ENCODE measurements at regions not wholly inside any gene's neighbourhood (a gene's known extent, or its start where the extent isn't known, plus 50 kb on each side); places are given as distances from the start of the nearest gene placed in this dataset.

- Histone ChIP-seq H3K27ac (no peak overlapping the region), H3K4me3 (no peak overlapping the region), H3K9me3 (no peaks in the 10 kb centered on the region), H3K4me1 (no peaks in the 10 kb centered on the region), H3K36me3 (no peaks in the 10 kb centered on the region), H3K27me3 (no peaks in the 10 kb centered on the region)
- no peak for TF ChIP-seq POLR2A (IDR thresholded peaks at IDR 0.05)
- TF ChIP-seq POLR2AphosphoS5 (IDR thresholded peaks at IDR 0.05; ENCODE audit: insufficient read depth in 1 of 2, low read depth in 1 of 2), result no peak
- no peak for TF ChIP-seq CTCF (IDR thresholded peaks at IDR 0.05)
- DNase-seq (ENCODE audit: extremely low spot score in 2 of 2), result no peak
- intact Hi-C loops (cut with DNase I), result no loop called here
These were observed 208.3 kb downstream of the RGS9 start for GRCh38 chr17:65345261-65346005.

- no peaks in the 10 kb centered on the region for H3K9me3 ChIP-seq
- H3K27me3 ChIP-seq, result no peaks in the 10 kb centered on the region
- TF ChIP-seq POLR2A (IDR thresholded peaks at IDR 0.05) (no peak), POLR2AphosphoS5 (IDR thresholded peaks at IDR 0.05; ENCODE audit: insufficient read depth in 1 of 2, low read depth in 1 of 2) (no peak), CTCF (IDR thresholded peaks at IDR 0.05) (no peak)
- no peak overlapping the region for H3K4me3 ChIP-seq
- no peak overlapping the region for H3K27ac ChIP-seq
- H3K4me1 ChIP-seq, result no peaks in the 10 kb centered on the region
- intact Hi-C loops (cut with DNase I), result no loop called here
- H3K36me3 ChIP-seq, result no peaks in the 10 kb centered on the region
- no peak for DNase-seq (ENCODE audit: extremely low spot score in 2 of 2)
These were observed 203.2 kb downstream of the RGS9 start for GRCh38 chr17:65340401-65340800.

GRCh38 chr17:65334406-65334805 lies 197.2 kb downstream of the RGS9 start:
- no peak overlapping the region for H3K4me3 ChIP-seq
- DNase-seq (ENCODE audit: extremely low spot score in 2 of 2), result no peak
- TF ChIP-seq POLR2A (IDR thresholded peaks at IDR 0.05) (no peak), CTCF (IDR thresholded peaks at IDR 0.05) (no peak), POLR2AphosphoS5 (IDR thresholded peaks at IDR 0.05; ENCODE audit: insufficient read depth in 1 of 2, low read depth in 1 of 2) (no peak)
- no peaks in the 10 kb centered on the region for H3K36me3 ChIP-seq
- intact Hi-C loops (cut with DNase I), result no loop called here
- no peaks in the 10 kb centered on the region for H3K9me3 ChIP-seq
- no peaks in the 10 kb centered on the region for H3K4me1 ChIP-seq
- H3K27ac ChIP-seq, result no peak overlapping the region
- no peaks in the 10 kb centered on the region for H3K27me3 ChIP-seq

GRCh38 chr17:65332779-65333178 lies 195.6 kb downstream of the RGS9 start:
- Histone ChIP-seq H3K27ac (no peak overlapping the region), H3K4me1 (no peaks in the 10 kb centered on the region), H3K27me3 (no peaks in the 10 kb centered on the region), H3K36me3 (no peaks in the 10 kb centered on the region), H3K4me3 (no peak overlapping the region), H3K9me3 (no peaks in the 10 kb centered on the region)
- TF ChIP-seq POLR2AphosphoS5 (IDR thresholded peaks at IDR 0.05; ENCODE audit: insufficient read depth in 1 of 2, low read depth in 1 of 2), result no peak
- TF ChIP-seq CTCF (IDR thresholded peaks at IDR 0.05), result no peak
- no peak for TF ChIP-seq POLR2A (IDR thresholded peaks at IDR 0.05)
- intact Hi-C loops (cut with DNase I), result no loop called here
- no peak for DNase-seq (ENCODE audit: extremely low spot score in 2 of 2)

- DNase-seq (ENCODE audit: extremely low spot score in 2 of 2), result no peak
These were observed 195.2 kb downstream of the RGS9 start for GRCh38 chr17:65332375-65332774.

More at GRCh38 chr17:65332375-65332774, 195.2 kb downstream of the RGS9 start:
- Histone ChIP-seq H3K36me3 (no peaks in the 10 kb centered on the region), H3K4me3 (no peak overlapping the region), H3K9me3 (no peaks in the 10 kb centered on the region), H3K27ac (no peak overlapping the region), H3K27me3 (no peaks in the 10 kb centered on the region), H3K4me1 (no peaks in the 10 kb centered on the region)
- TF ChIP-seq POLR2AphosphoS5 (IDR thresholded peaks at IDR 0.05; ENCODE audit: insufficient read depth in 1 of 2, low read depth in 1 of 2) (no peak), POLR2A (IDR thresholded peaks at IDR 0.05) (no peak), CTCF (IDR thresholded peaks at IDR 0.05) (no peak)
- intact Hi-C loops (cut with DNase I), result no loop called here

All from vagina (tissue), 2 donors.